ENCODE measurements at regions not wholly inside any gene's neighbourhood (a gene's known extent, or its start where the extent isn't known, plus 50 kb on each side); places are given as distances from the start of the nearest gene placed in this dataset.

DNA sequence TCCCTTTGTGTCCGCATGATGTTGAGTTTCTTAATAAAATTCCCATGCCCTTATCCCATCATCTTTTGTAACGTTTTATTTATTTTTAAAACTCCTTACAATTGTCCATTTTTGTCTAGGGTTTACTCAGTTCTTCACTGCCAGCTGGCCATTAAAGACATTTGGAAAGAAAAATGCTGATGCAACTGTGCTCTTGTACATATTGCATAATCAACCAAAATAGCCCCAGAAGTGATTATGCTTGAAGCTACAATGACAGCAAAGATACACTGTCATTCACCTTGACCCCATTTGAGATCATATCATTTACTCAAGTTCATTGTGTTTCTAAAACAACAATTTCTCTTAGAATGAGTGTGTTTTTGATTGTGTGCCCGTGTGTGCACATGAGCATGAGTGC lies 1074.6 kb upstream of the RBFOX1 start:
- no peaks in the 10 kb centered on the region for H3K9me2 ChIP-seq (replicated peaks; ENCODE audit: insufficient read depth, low read length)
- H3F3A ChIP-seq (ENCODE audit: insufficient read depth) = no peaks in the 10 kb centered on the region
- no peaks in the 10 kb centered on the region for H3K36me3 ChIP-seq (ENCODE audit: low read length)
- no peaks in the 10 kb centered on the region for H3K9me3 ChIP-seq (ENCODE audit: insufficient read depth, low read length)
- H3K4me3 ChIP-seq (ENCODE audit: insufficient read depth, low read length, poor library complexity, severe bottlenecking) = no peak overlapping the region
- no peak overlapping the region for H3K4me2 ChIP-seq (ENCODE audit: low read depth, low read length, poor library complexity, severe bottlenecking)
- no peak overlapping the region for H2AFZ ChIP-seq (ENCODE audit: low read depth, low read length, severe bottlenecking)
- no peaks in the 10 kb centered on the region for H3K27me3 ChIP-seq (ENCODE audit: low read length)
- H4K20me1 ChIP-seq (ENCODE audit: low read depth, low read length) = no peaks in the 10 kb centered on the region
- no peaks in the 10 kb centered on the region for H3K79me2 ChIP-seq (ENCODE audit: insufficient read depth, low read length)
- no peak overlapping the region for H3K9ac ChIP-seq (ENCODE audit: low read length)
- no peak overlapping the region for H3K27ac ChIP-seq (ENCODE audit: low read depth, low read length)
- TF ChIP-seq EZH2phosphoT487 (conservative IDR thresholded peaks at IDR 0.05; ENCODE audit: low read length) (no peak), CTCF (IDR thresholded peaks at IDR 0.05; ENCODE audit: insufficient read depth, low read length, poor library complexity, severe bottlenecking) (no peak)

- Histone ChIP-seq H3K4me3 (ENCODE audit: insufficient read depth, low read length, poor library complexity, severe bottlenecking) (no peak overlapping the region), H4K20me1 (ENCODE audit: low read depth, low read length) (no peaks in the 10 kb centered on the region), H3K9me2 (replicated peaks; ENCODE audit: insufficient read depth, low read length) (no peaks in the 10 kb centered on the region), H3K9ac (ENCODE audit: low read length) (no peak overlapping the region), H2AFZ (ENCODE audit: low read depth, low read length, severe bottlenecking) (no peak overlapping the region), H3K27me3 (ENCODE audit: low read length) (no peaks in the 10 kb centered on the region), H3K79me2 (ENCODE audit: insufficient read depth, low read length) (no peaks in the 10 kb centered on the region), H3F3A (ENCODE audit: insufficient read depth) (no peaks in the 10 kb centered on the region), H3K9me3 (ENCODE audit: insufficient read depth, low read length) (no peaks in the 10 kb centered on the region), H3K27ac (ENCODE audit: low read depth, low read length) (no peak overlapping the region), H3K4me2 (ENCODE audit: low read depth, low read length, poor library complexity, severe bottlenecking) (no peak overlapping the region), H3K36me3 (ENCODE audit: low read length) (no peaks in the 10 kb centered on the region)
- TF ChIP-seq CTCF (IDR thresholded peaks at IDR 0.05; ENCODE audit: insufficient read depth, low read length, poor library complexity, severe bottlenecking) = no peak
- TF ChIP-seq EZH2phosphoT487 (conservative IDR thresholded peaks at IDR 0.05; ENCODE audit: low read length) = no peak
Measured at GRCh38 chr16:6252541-6252940, 1080.1 kb upstream of the RBFOX1 start.

GRCh38 chr16:6250511-6250910 lies 1082.1 kb upstream of the RBFOX1 start:
- H3K4me3 ChIP-seq (ENCODE audit: insufficient read depth, low read length, poor library complexity, severe bottlenecking) = no peak overlapping the region
- no peak overlapping the region for H3K9ac ChIP-seq (ENCODE audit: low read length)
- no peak overlapping the region for H2AFZ ChIP-seq (ENCODE audit: low read depth, low read length, severe bottlenecking)
- H3K27ac ChIP-seq (ENCODE audit: low read depth, low read length) = no peak overlapping the region
- no peaks in the 10 kb centered on the region for H3K36me3 ChIP-seq (ENCODE audit: low read length)
- H3F3A ChIP-seq (ENCODE audit: insufficient read depth) = no peaks in the 10 kb centered on the region
- H3K79me2 ChIP-seq (ENCODE audit: insufficient read depth, low read length) = no peaks in the 10 kb centered on the region
- no peaks in the 10 kb centered on the region for H4K20me1 ChIP-seq (ENCODE audit: low read depth, low read length)
- H3K9me2 ChIP-seq (replicated peaks; ENCODE audit: insufficient read depth, low read length) = no peaks in the 10 kb centered on the region
- no peaks in the 10 kb centered on the region; the same call in 1 of the 2 replicates for H3K9me3 ChIP-seq (ENCODE audit: insufficient read depth, low read length)
- H3K4me2 ChIP-seq (ENCODE audit: low read depth, low read length, poor library complexity, severe bottlenecking) = no peak overlapping the region
- TF ChIP-seq CTCF (IDR thresholded peaks at IDR 0.05; ENCODE audit: insufficient read depth, low read length, poor library complexity, severe bottlenecking) = no peak
- no peak for TF ChIP-seq EZH2phosphoT487 (conservative IDR thresholded peaks at IDR 0.05; ENCODE audit: low read length)
- H3K27me3 ChIP-seq (ENCODE audit: low read length) = no peaks in the 10 kb centered on the region

Measured in SU-DHL-6 (cell line).